GM19324 (cell line): ENCODE measurements at regions not wholly inside any gene's neighbourhood (a gene's known extent, or its start where the extent isn't known, plus 50 kb on each side); places are given as distances from the start of the nearest gene placed in this dataset.
A peak's percentile ranks its signal among the peaks of the same experiment; 100 is the strongest.
"Not testable (repeated sequence)": the region's sequence is repeated elsewhere in the genome, so short reads cannot be mapped to it uniquely, and the experiment has no call there.

Experiments
- ATAC-seq: cut with Tn5 transposase; IDR thresholded peaks from one replicate; pipeline ENCODE4 v1.9.1; 2021; ENCODE audit warnings: mild to moderate bottlenecking, moderate library complexity; ENCODE audit not compliant: unreplicated experiment, low FRiP score

GRCh38 chr6:114735025-114735735 lies 392.4 kb upstream of the HS3ST5 start:
- ATAC-seq: no peak

GRCh38 chr6:114733596-114733995 lies 390.8 kb upstream of the HS3ST5 start:
- ATAC-seq: no peak

GRCh38 chr6:114718716-114719270 lies 376.0 kb upstream of the HS3ST5 start:
- no peak for ATAC-seq

GRCh38 chr6:114718186-114718585 lies 375.4 kb upstream of the HS3ST5 start:
- ATAC-seq: no peak

GRCh38 chr6:114714836-114715507 lies 372.1 kb upstream of the HS3ST5 start:
- ATAC-seq: peak; percentile 35

- no peak for ATAC-seq
These were observed 370.9 kb upstream of the HS3ST5 start for GRCh38 chr6:114713690-114714089.

- ATAC-seq: no peak
These were observed 369.4 kb upstream of the HS3ST5 start for GRCh38 chr6:114712129-114712662.

- ATAC-seq: no peak
These were observed 364.3 kb upstream of the HS3ST5 start for GRCh38 chr6:114707081-114707620.

GRCh38 chr6:114690625-114691024 lies 347.8 kb upstream of the HS3ST5 start:
- no peak for ATAC-seq

- ATAC-seq: no peak
These were observed 316.7 kb upstream of the HS3ST5 start for GRCh38 chr6:114659513-114659912.

GRCh38 chr6:114651611-114652010 lies 308.8 kb upstream of the HS3ST5 start:
- ATAC-seq: no peak

GRCh38 chr6:114650891-114651290 lies 308.1 kb upstream of the HS3ST5 start:
- ATAC-seq: no peak

GRCh38 chr6:114649298-114649697 lies 306.5 kb upstream of the HS3ST5 start:
- ATAC-seq: no peak

- ATAC-seq: no peak
These were observed 306.0 kb upstream of the HS3ST5 start for GRCh38 chr6:114648847-114649246.

- no peak for ATAC-seq
These were observed 295.5 kb upstream of the HS3ST5 start for GRCh38 chr6:114638341-114638740.

- no peak for ATAC-seq
These were observed 291.2 kb upstream of the HS3ST5 start for GRCh38 chr6:114634016-114634415.

- not testable (repeated sequence) for ATAC-seq
These were observed 283.4 kb upstream of the HS3ST5 start for GRCh38 chr6:114626226-114626625.

- no peak for ATAC-seq
These were observed 276.9 kb upstream of the HS3ST5 start for GRCh38 chr6:114619621-114620200.

GRCh38 chr6:114611696-114612095 lies 268.9 kb upstream of the HS3ST5 start:
- ATAC-seq: no peak

- no peak for ATAC-seq
These were observed 265.3 kb upstream of the HS3ST5 start for GRCh38 chr6:114608091-114608490.

GRCh38 chr6:114605656-114606055 lies 262.8 kb upstream of the HS3ST5 start:
- no peak for ATAC-seq
